Endometrium (tissue), 2 donors: ENCODE measurements at regions not wholly inside any gene's neighbourhood (a gene's known extent, or its start where the extent isn't known, plus 50 kb on each side); places are given as distances from the start of the nearest gene placed in this dataset.
"Not testable (repeated sequence)": the region's sequence is repeated elsewhere in the genome, so short reads cannot be mapped to it uniquely, and the experiment has no call there.

Experiments
- FAIRE-seq: peaks from 2 replicates; lab custom pipeline; 2012; peaks lifted over from hg19 to GRCh38; lab: Jason Lieb, UNC
- donor health status: control.
- donor health status: control.

- FAIRE-seq, result no peak
Measured at GRCh38 chr20:48440916-48441315, 386.9 kb downstream of the PREX1 start.

GRCh38 chr20:48440261-48440660, 387.5 kb downstream of the PREX1 start:
- FAIRE-seq, result not testable (repeated sequence)

- FAIRE-seq, result no peak
Measured at GRCh38 chr20:48437146-48437545, 390.7 kb downstream of the PREX1 start.

- FAIRE-seq, result not testable (repeated sequence)
Measured at GRCh38 chr20:48436609-48437008, 391.2 kb downstream of the PREX1 start.

GRCh38 chr20:48433178-48433577, 394.6 kb downstream of the PREX1 start:
- no peak for FAIRE-seq

GRCh38 chr20:48432494-48432832, 395.3 kb downstream of the PREX1 start:
- no peak for FAIRE-seq

- no peak for FAIRE-seq
Measured at GRCh38 chr20:48431653-48432493, 395.9 kb downstream of the PREX1 start.

- no peak for FAIRE-seq
Measured at GRCh38 chr20:48426630-48427029, 401.2 kb downstream of the PREX1 start.

- no peak for FAIRE-seq
Measured at GRCh38 chr20:48425817-48426612, 401.8 kb downstream of the PREX1 start.

GRCh38 chr20:48425321-48425720, 402.5 kb downstream of the PREX1 start:
- FAIRE-seq, result no peak

GRCh38 chr20:48422242-48422960, 405.4 kb downstream of the PREX1 start:
- no peak for FAIRE-seq

GRCh38 chr20:48421547-48421946, 406.3 kb downstream of the PREX1 start:
- no peak for FAIRE-seq

- no peak for FAIRE-seq
Measured at GRCh38 chr20:48420176-48420575, 407.6 kb downstream of the PREX1 start.

- no peak for FAIRE-seq
Measured at GRCh38 chr20:48419173-48419572, 408.6 kb downstream of the PREX1 start.

- FAIRE-seq, result no peak
Measured at GRCh38 chr20:48416002-48416401, 411.8 kb downstream of the PREX1 start.

- FAIRE-seq, result no peak
Measured at GRCh38 chr20:48414786-48415185, 413.0 kb downstream of the PREX1 start.

- no peak for FAIRE-seq
Measured at GRCh38 chr20:48411919-48412522, 415.8 kb downstream of the PREX1 start.

- FAIRE-seq, result no peak
Measured at GRCh38 chr20:48411245-48411644, 416.6 kb downstream of the PREX1 start.

- FAIRE-seq, result no peak
Measured at GRCh38 chr20:48409055-48409615, 418.7 kb downstream of the PREX1 start.

- FAIRE-seq, result no peak
Measured at GRCh38 chr20:48407710-48408109, 420.1 kb downstream of the PREX1 start.

- no peak for FAIRE-seq
Measured at GRCh38 chr20:48406912-48407340, 420.9 kb downstream of the PREX1 start.

GRCh38 chr20:48406498-48406897, 421.3 kb downstream of the PREX1 start:
- no peak for FAIRE-seq
